Spleen (tissue), 7 donors: ENCODE measurements at regions not wholly inside any gene's neighbourhood (a gene's known extent, or its start where the extent isn't known, plus 50 kb on each side); places are given as distances from the start of the nearest gene placed in this dataset.

ENCODE experiments used
- POLR2A ChIP-seq, 3 donors: fragments of 450-650 bp; IDR thresholded peaks; one replicate each; pipeline ENCODE4 v1.5.1; 2017; ENCODE audit warnings: antibody characterized with exemption in 3 of 3, mild to moderate bottlenecking in 1 of 3
- POLR2AphosphoS5 ChIP-seq, 3 donors: sonication (generic); formaldehyde crosslinking; IDR thresholded peaks; one replicate each; pipeline ENCODE4 v1.5.1; 2017; ENCODE audit warnings: antibody characterized with exemption in 3 of 3
- TF ChIP-seq, protein P1 (sequence below), 11 experiments: fragments of 200-600 bp in 7 of 11; fragments of 450-650 bp in 4 of 11; sonication (generic) in 4 of 11; IDR thresholded peaks in 8 of 11; conservative IDR thresholded peaks in 3 of 11; 1 replicate in 7 of 11; 2 replicates in 4 of 11; pipeline versions ENCODE4 v1.4.0 to v1.8.0; 2016 to 2021; ENCODE audit warnings: antibody characterized with exemption in 11 of 11, inconsistent platforms in 4 of 11, mild to moderate bottlenecking in 1 of 11
- donor health status: DM: no; HTN: no; CAD: no; lungs with moderate emphysema.
- donor health status: DM: no; HTN: no; CAD: no.
- donor health status: DM: no; HTN: no; CAD: no.

DNA sequence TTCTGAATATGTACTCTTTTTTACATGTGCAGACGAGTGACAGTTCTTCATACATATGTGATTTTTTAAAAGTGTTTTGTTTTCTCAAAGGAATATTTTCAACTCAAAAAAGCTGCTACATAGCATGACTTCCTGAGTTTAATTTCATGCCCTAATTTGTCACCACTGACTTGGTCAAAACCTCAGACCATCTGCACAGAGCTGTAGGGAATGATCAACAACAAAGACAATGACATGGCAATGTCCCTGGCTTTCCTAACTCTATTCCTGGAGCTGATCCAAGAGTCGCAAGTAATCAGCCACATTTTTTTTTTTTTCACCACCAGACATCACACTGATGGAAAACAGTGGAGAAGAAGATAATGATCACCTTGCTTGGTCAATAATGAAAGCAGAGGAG lies 97.7 kb downstream of the TMA16 start:
- TF ChIP-seq, protein P1, sequence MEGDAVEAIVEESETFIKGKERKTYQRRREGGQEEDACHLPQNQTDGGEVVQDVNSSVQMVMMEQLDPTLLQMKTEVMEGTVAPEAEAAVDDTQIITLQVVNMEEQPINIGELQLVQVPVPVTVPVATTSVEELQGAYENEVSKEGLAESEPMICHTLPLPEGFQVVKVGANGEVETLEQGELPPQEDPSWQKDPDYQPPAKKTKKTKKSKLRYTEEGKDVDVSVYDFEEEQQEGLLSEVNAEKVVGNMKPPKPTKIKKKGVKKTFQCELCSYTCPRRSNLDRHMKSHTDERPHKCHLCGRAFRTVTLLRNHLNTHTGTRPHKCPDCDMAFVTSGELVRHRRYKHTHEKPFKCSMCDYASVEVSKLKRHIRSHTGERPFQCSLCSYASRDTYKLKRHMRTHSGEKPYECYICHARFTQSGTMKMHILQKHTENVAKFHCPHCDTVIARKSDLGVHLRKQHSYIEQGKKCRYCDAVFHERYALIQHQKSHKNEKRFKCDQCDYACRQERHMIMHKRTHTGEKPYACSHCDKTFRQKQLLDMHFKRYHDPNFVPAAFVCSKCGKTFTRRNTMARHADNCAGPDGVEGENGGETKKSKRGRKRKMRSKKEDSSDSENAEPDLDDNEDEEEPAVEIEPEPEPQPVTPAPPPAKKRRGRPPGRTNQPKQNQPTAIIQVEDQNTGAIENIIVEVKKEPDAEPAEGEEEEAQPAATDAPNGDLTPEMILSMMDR (IDR thresholded peaks at IDR 0.05 in 8 of 11, conservative IDR thresholded peaks at IDR 0.05 in 3 of 11), result no peak
- TF ChIP-seq POLR2A (IDR thresholded peaks at IDR 0.05) (no peak), POLR2AphosphoS5 (IDR thresholded peaks at IDR 0.05) (peak in 1 of 3 donors; percentile 21)
